ENCODE measurements at regions not wholly inside any gene's neighbourhood (a gene's known extent, or its start where the extent isn't known, plus 50 kb on each side); places are given as distances from the start of the nearest gene placed in this dataset.
"Not testable (repeated sequence)": the region's sequence is repeated elsewhere in the genome, so short reads cannot be mapped to it uniquely, and the experiment has no call there.

DNA sequence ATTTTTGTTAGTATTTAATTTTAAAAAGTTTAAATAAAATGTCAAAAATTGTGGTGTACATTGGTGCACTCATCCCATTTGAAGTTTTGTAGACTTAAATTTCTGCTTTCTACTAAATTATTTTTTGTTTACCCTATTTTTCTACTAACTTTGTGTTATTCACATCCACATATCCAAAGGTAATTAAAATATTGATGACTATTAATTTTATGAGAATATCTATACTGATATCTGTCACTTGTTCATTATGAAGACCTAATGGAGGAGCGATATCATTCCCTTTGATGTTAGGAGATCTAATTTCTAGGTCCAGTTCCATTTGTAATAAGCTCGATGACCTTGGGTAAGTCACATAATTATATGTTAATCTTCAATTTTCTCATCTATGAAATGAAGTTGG, 325.7 kb upstream of the STXBP6 start:
- in situ Hi-C loops (cut with MboI; ENCODE audit: low pct_unique_long_range_greater_than_20kb, low sequenced_read_pairs) = no loop called here
- no peak for DNase-seq

DNA sequence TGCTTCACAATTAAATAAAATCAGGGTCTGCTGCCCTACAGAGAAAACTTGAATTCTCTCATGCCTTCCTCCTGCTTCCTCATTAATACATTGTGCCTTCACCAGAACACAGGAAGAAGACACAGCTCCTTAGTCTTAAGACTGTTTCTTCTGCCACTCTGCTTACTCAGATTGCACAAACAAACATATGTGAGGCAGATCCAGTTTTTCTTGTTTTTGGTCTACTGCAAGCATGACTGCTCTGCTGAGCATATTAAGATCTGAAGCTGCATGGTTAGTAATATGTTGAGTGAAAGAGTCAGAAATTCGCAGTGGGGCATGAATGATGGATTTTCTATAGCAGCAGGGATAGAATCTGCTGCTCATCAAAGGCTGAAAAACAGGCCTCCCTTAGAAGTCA, 321.1 kb upstream of the STXBP6 start:
- DNase-seq = no peak
- in situ Hi-C loops (cut with MboI; ENCODE audit: low pct_unique_long_range_greater_than_20kb, low sequenced_read_pairs) = no loop called here

DNA sequence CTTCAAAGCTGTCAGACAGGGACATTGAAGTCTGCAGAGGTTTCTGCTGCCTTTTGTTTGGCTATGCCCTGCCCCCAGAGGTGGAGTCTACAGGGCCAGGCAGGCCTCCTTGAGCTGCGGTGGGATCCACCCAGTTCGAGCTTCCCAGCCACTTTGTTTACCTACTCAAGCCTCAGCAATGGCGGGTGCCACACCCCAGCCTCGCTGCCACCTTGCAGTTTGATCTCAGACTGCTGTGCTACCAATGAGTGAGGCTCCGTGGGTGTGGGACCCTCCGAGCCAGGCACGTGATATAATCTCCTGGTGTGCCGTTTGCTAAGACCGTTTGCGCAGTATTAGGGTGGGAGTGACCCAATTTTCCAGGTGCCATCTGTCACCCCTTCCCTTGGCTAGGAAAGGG, 320.1 kb upstream of the STXBP6 start:
- in situ Hi-C loops (cut with MboI; ENCODE audit: low pct_unique_long_range_greater_than_20kb, low sequenced_read_pairs) = not testable (repeated sequence)

DNA sequence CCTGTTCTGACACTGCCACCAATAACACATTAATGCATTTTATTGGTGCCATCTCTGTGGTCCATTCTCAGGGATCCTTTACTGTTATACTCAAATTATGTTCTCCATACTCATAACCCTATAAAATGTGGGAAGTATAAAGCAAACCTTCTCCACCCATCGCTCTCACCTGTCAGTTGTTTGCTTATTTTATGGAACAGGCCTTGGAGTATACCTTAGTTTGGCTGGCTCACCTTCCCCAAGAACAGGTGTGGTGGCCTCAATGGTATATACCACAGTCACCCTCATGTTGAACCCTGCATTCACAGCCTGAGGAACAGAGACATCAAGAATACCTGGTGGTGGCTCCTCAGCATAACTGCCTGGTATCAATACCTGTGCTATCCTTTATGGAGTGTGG, 308.4 kb upstream of the STXBP6 start:
- in situ Hi-C loops (cut with MboI; ENCODE audit: low pct_unique_long_range_greater_than_20kb, low sequenced_read_pairs) = no loop called here
- DNase-seq = no peak

More for the DNA sequence above, 320.1 kb upstream of the STXBP6 start:
- DNase-seq = not testable (repeated sequence)

DNA sequence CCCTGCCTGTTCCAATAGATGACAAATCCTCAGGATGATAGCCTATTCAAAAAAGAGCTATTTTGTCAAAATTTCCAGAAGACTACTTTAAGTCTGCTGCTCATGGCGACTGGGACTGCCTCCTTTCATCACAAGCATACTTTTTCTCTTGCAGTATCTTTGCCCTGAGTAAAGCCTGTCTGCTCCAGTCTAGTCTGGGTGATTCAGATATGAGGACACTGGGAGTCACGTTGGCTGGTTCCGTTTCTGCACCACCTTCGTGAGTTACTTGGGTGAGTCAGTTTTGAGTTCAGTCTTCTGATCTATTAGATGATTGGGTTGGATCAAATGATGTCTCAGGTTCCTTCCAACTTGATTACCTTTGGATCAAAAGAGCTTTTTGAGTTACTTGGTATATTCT, 301.3 kb upstream of the STXBP6 start:
- in situ Hi-C loops (cut with MboI; ENCODE audit: low pct_unique_long_range_greater_than_20kb, low sequenced_read_pairs) = no loop called here
- no peak for DNase-seq

DNA sequence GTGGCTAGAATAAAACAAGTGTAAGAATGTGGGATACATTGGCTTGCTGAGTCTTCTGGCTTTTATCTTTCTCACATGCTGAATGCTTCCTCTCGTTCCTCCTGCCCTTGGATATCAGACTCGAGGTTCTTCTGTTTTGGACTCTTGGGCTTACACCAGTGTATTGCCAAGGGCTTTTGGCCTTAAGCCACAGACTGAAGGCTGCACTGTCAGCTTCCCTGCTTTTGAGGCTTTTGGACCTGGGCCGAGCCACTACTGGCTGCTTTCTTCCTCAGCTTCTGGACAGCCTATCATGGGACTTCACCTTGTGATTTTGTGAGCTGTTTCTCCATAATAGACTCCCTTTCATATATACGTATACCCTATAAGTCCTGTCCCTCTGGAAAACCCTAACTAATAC, 300.9 kb upstream of the STXBP6 start:
- DNase-seq = no peak
- in situ Hi-C loops (cut with MboI; ENCODE audit: low pct_unique_long_range_greater_than_20kb, low sequenced_read_pairs) = no loop called here

DNA sequence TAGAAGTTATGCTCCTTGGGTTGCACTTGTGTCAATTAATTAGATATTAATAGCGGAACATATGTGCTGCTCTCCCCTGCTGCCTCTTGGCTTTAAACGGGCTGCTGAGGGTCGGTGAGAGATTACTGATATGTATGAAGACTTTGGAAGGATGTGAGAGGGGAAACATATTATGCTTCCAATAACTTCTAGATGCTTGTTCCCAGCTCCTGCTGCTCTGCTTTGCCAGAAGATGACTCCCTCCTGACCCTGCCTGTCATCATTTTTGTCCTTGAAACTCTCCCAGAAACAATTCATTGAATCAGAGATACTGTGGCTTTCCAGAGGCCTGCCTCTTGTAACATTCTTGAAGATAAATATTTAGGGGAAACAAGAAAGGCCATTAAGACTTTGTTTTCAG, 300.1 kb upstream of the STXBP6 start:
- in situ Hi-C loops (cut with MboI; ENCODE audit: low pct_unique_long_range_greater_than_20kb, low sequenced_read_pairs) = no loop called here
- DNase-seq = no peak

DNA sequence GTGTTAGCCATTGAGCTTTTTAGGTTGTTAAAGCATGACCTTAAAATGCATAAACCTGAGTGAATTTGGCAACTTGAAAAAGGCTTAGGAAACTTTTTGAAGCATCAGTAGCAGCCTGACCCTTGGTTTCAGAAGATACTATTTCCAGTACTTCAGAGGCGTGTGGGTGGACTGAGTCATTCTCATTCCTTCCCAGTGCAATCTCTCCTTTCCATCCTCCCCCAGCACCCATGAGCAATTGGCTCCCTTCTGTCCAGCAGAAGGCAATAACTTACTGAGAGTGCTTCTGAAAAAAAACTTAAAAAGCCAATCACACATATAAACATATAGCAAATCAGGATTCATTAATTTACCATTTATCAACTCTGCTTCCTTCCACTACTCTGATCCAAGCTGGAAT, 299.3 kb upstream of the STXBP6 start:
- no peak for DNase-seq
- in situ Hi-C loops (cut with MboI; ENCODE audit: low pct_unique_long_range_greater_than_20kb, low sequenced_read_pairs) = no loop called here

DNA sequence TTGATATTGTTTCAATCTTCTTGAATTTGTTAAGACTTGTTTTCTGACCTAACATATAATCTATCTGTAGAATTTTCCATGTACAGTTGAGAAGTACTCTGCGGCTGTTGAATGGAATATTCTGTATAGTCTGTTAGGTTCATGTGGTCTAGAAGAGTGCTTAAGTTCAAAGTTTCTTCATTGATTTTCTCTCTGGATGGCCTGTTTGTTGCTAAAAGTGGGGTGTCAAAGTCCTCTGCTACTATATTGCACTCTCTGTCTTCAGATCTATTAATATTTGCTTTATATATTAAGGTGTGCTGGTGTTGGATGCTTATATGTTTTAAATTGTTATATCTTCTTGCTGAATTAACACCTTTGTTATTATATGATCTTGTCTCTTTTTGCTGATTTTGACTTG, 290.9 kb upstream of the STXBP6 start:
- no peak for DNase-seq
- in situ Hi-C loops (cut with MboI; ENCODE audit: low pct_unique_long_range_greater_than_20kb, low sequenced_read_pairs) = no loop called here

DNA sequence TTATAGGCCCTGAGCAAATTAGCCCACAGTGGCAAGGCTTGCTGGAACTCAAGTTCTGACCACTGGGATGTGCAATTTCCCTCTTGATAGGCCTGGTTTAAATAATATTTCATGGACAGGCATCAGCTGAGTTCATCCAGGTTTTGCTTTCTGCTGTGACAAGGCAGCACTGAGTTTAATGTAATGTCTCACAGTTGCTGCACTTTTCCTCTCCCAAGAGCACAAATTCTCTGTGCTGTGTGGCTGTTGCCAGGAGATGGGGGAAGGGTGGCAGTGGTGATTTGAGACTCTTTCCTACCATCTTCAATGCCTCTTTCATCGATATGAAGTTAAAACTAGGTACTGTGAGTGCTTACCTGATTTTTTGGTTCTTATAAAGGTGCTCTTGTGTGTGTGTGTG, 272.8 kb upstream of the STXBP6 start:
- DNase-seq = no peak
- in situ Hi-C loops (cut with MboI; ENCODE audit: low pct_unique_long_range_greater_than_20kb, low sequenced_read_pairs) = no loop called here

DNA sequence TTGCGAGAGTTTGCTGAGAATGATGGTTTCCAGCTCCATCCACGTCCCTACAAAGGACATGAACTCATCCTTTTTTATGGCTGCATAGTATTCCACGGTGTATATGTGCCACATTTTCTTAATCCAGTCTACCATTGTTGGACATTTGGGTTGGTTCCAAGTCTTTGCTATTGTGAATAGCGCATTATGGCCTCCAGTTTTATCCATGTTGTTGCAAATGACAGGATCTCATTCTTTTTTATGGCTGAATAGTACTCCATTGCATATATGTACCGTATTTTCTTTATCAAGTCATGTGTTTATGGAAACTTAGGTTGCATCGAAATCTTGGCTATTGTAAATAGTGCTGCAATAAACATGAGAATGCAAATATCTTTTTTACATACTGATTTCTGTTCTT, 266.1 kb upstream of the STXBP6 start:
- DNase-seq; in situ Hi-C loops (cut with MboI; ENCODE audit: low pct_unique_long_range_greater_than_20kb, low sequenced_read_pairs): not testable (repeated sequence)

DNA sequence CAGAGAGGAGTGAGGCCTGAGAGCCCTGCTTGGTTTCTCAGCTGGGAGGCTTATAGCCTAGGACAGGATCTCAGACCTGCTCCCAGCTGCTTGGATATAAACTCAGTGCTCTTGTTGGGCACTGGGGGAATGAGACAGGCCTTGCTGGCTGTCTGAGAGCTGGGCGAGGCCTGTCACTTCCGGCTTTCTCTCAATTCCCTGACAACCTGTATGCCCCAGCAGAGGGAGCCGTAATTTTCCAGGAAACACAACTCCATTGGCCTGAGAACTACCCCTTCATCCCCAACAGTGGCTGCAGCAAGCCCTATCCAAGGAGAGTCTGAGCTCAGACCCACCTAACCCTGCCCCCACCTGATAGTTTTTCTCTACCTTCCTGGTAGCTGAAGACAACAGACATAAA, 258.3 kb upstream of the STXBP6 start:
- no peak for DNase-seq
- in situ Hi-C loops (cut with MboI; ENCODE audit: low pct_unique_long_range_greater_than_20kb, low sequenced_read_pairs) = no loop called here

DNA sequence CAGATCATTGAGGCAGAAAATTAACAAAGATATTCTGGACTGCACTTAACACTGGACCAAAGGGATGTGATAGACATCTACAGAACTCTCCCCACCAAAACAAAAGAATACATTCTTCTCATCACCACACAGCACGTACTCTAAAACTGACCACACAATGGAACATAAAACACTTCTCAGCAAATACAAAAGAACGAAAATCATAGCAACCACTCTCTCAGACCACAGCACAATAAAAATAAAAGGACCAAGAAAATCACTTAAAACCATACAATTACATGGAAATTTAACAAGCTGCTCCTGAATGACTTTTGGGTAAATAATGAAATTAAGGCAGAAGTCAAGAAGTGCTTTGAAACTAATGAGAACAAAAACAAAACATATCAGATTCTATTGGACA, 254.0 kb upstream of the STXBP6 start:
- in situ Hi-C loops (cut with MboI; ENCODE audit: low pct_unique_long_range_greater_than_20kb, low sequenced_read_pairs) = no loop called here
- DNase-seq = no peak

DNA sequence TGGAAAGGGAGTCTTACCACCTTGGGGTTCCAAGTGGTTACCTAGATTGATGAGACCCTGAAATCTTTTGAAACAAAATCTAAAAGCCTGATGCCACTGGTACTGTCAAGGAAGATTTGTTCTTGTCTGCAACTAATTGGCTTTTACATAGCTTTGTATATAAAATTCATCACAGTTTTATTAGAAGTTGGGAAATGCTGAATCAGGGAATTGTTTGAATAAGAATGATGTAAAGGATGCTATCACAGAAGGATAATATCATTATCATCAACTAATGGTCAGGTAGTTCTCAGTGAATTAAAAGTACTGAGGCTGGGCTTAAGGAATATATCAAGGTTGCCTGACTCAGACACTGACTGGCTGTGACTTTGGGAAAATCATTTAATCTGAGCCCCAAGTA, 248.3 kb upstream of the STXBP6 start:
- in situ Hi-C loops (cut with MboI; ENCODE audit: low pct_unique_long_range_greater_than_20kb, low sequenced_read_pairs) = no loop called here
- no peak for DNase-seq

DNA sequence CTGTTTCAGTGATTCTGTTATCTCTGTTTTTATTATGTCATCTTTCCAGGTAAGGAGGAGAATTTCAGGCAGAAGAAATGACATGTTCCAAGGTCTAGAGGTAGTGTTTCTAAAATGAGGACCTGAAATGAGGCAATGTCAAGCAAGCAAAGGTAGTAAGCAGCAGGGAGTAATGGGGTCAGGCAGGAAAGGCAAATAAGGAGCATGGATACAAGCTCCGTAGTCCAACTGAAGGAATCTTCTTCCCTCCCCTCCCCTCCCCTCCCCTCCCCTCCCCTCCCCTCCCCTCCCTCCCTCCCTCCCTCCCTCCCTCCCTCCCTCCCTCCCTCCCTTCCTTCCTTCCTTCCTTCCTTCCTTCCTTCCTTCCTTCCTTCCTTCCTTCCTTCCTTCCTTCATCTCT, 240.2 kb upstream of the STXBP6 start:
- DNase-seq; in situ Hi-C loops (cut with MboI; ENCODE audit: low pct_unique_long_range_greater_than_20kb, low sequenced_read_pairs): not testable (repeated sequence)

DNA sequence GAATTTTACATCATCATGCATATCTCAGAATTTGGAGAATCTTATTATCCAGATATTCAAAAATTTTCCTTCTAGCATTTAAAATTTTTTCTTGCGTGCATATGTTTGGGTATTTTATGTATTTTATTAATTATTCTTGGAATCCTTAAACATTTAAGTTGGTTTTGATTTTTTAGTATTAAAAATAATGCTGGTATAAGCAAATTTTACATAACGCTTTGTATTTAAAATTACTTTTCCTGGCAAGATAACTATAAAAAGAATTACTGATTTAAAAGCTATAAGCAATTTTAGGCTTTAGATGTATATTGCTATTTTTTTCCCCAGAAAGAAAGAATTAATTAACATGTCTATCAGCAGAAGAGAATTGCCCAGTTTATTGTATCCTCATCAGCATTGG, 224.6 kb upstream of the STXBP6 start:
- no peak for DNase-seq

DNA sequence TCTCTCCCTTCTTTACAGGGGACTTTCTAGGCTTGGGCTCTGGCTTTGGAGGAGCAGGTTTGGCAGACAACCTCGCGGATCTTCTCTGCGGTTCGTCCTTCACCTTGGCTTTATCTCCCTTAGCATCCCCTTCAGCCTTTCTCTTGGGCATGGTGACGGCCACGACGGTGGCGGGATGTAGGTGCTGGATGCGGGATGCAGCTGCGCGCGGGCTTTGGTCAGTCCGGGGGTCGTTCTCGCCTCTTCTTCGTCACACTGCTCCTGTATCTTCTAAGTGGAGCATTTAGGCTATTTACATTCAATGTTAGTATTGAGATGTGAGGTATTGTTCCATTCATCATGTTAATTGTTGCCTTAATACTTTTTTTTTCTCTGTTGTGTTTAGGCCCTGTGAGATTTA, 217.2 kb upstream of the STXBP6 start:
- DNase-seq = no peak
- in situ Hi-C loops (cut with MboI; ENCODE audit: low pct_unique_long_range_greater_than_20kb, low sequenced_read_pairs) = no loop called here

More for the DNA sequence above, 224.6 kb upstream of the STXBP6 start:
- in situ Hi-C loops (cut with MboI; ENCODE audit: low pct_unique_long_range_greater_than_20kb, low sequenced_read_pairs) = no loop called here

DNA sequence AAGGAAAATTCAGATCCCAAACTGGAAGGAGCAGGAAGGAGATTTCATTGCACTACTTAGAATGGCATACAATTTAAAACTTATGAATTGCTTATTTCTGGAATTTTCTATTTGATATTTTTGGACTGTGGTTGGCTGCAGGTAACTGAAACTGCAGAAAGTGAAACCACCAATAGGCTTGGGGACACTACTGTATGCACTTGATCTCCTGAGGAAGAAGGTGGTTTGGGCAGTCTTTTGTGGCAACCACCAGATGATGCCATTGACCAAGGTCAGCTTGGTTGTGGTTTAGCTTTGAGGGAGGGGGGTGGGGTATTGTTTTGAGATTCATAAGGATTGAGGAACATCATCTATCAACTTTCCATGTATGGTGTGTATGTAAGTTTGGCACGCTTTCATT, 209.5 kb upstream of the STXBP6 start:
- in situ Hi-C loops (cut with MboI; ENCODE audit: low pct_unique_long_range_greater_than_20kb, low sequenced_read_pairs) = no loop called here
- no peak for DNase-seq

DNA sequence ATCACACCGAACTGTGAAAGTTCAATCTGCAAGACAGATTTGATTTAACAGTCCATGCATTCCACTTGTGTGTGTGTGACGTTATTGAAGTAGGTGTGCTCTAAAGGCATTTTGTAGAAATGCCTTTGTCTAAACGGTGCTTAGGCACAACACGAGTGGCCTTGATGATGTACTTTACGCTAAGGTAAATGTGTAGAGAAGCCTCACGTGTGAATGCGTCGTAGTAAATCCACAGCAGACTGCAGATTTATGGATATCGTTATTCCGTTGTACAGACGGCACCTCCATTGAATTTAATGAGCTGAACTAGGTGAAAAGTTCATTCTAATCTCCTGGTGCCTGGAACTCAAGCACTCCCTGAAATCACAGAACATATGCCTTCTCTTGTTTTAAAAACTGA, 202.8 kb upstream of the STXBP6 start:
- DNase-seq = no peak
- in situ Hi-C loops (cut with MboI; ENCODE audit: low pct_unique_long_range_greater_than_20kb, low sequenced_read_pairs) = no loop called here

DNA sequence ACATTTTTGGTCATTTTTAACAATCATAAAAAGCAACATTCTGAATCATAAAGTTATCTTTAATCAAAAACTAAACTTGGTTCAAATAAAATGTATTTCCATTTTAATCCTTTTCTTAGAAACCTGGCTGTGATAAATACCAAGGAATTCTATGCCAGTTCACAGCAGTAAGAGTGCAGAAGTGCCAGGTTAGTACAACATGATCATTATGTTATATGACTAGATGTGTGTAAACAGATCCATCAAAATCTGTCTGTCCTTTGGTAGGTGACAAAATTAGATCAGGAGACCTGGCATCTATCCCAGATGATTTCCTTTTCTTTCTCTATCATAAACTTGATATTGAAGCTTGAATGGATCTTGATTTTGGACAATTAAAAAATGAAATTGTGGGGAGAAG, 200.6 kb upstream of the STXBP6 start:
- DNase-seq = no peak

DNA sequence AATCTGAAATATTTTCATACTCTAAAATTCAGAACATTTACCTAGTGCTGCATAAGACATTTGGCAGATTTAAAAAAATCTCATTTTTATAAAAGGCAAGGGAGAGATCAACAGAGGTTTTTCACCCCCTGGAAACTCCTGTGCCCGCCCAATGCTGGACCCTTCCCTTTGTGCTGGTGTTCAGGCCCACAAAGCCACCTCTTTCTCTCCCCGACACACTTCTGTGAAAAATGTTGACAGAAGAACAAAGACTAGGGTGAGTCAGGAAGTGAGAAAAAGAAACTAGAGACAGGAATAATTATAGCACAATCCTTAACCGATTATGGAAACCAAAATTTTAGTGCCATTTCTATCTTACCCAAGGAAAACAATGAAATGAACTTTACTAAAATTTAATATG, 197.7 kb upstream of the STXBP6 start:
- in situ Hi-C loops (cut with MboI; ENCODE audit: low pct_unique_long_range_greater_than_20kb, low sequenced_read_pairs) = no loop called here

More for the DNA sequence above, 200.6 kb upstream of the STXBP6 start:
- in situ Hi-C loops (cut with MboI; ENCODE audit: low pct_unique_long_range_greater_than_20kb, low sequenced_read_pairs) = no loop called here

DNA sequence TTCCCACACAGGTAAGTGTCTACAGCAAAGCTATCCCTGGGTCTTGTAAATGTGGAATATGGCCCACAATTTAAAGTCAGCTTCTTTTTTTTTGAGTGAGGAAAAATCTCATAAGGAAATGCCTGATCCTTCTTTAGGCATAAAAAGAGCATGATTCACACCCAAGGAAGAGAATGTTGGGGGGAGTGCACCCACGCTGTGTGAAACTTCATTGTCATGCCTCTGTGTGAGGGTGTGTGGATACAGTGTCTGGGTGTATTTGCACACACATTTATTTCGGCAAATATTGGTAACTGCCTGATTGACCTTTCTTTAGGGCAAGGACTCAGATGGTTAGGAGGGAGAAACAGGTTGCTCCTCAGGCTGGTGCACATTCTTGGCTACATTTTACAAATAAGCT, 196.8 kb upstream of the STXBP6 start:
- in situ Hi-C loops (cut with MboI; ENCODE audit: low pct_unique_long_range_greater_than_20kb, low sequenced_read_pairs) = no loop called here
- no peak for DNase-seq

More for the DNA sequence above, 197.7 kb upstream of the STXBP6 start:
- no peak for DNase-seq

Measured in KBM-7 (cell line).